ENCODE measurements at regions not wholly inside any gene's neighbourhood (a gene's known extent, or its start where the extent isn't known, plus 50 kb on each side); places are given as distances from the start of the nearest gene placed in this dataset.
"Not testable (repeated sequence)": the region's sequence is repeated elsewhere in the genome, so short reads cannot be mapped to it uniquely, and the experiment has no call there.

DNA sequence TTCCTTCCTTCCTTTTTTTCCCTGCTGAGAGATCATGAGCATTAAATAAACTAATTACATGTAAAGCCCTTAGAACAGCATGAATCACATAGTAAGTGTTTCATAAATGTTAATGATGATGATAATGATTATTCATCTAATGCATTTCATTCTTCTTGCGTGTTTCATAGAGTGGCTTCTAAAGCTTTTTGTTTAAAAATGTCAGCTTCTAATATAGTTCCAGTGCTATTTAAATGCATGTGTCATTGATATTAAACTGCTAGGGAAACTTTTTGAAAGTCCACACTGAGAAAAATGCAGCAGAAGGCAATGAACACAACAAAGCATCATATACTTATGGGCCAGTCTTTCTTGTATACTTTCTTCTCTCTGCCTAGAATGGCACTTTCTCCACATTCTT lies 894.8 kb downstream of the REEP3 start:
- DNase-seq (ENCODE audit: low spot score), result no peak

DNA sequence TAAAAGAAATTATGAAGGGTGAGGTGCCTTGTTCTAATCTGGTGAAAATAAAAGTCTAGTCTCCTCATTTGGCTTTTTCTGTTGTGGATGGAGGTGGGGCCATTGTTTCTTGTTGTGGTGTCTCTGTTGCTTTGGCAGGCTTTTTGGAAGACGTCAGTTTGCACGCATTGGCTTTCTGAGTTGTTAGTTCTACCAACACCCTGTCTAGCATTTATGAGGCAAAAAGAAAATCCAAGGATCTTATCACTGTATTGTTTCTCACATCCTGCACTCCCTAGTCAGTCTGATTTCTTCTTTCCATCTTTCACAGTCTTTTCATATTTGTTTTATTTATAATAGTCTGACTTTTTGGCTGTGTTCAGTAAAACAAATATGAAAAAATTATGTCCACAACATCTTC lies 898.3 kb downstream of the REEP3 start:
- DNase-seq (ENCODE audit: low spot score), result no peak

GRCh38 chr10:64426745-64427144 lies 905.5 kb downstream of the REEP3 start:
- DNase-seq (ENCODE audit: low spot score), result no peak

- DNase-seq (ENCODE audit: low spot score), result no peak
Observed at GRCh38 chr10:64430690-64431323, 909.6 kb downstream of the REEP3 start.

DNA sequence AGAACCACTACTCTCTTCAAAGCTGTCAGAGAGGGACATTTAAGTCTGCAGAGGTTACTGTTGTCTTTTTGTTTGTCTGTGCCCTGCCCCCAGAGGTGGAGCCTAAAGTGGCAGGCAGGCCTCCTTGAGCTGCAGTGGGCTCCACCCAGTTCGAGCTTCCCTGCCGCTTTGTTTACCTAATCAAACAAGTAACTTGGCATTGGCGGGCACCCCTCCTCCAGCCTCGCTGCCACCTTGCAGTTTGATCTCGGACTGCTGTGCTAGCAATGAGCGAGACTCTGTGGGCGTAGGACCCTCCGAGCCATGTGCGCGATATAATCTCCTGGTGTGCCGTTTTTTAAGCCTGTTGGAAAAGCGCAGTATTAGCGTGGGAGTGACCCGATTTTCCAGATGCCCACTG lies 920.7 kb downstream of the REEP3 start:
- DNase-seq (ENCODE audit: low spot score), result not testable (repeated sequence)

DNA sequence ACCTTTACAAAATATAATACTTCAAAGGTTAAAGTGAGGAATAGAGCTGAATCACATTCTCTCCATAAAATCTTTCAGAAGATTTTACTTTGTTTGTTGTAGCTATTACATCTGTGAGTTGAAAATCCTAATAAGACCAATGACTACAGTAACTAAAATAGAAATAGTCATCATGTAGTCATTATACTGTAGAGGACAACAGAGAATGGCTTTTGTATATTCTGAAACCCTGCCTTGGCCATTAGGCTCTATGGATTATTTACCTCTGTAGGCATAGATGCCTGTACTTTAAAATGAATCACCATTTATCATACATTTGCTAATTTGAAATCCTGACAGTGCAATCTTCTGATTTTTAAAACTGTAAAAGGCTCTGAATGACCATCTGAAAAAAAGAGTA lies 923.0 kb downstream of the REEP3 start:
- no peak for DNase-seq (ENCODE audit: low spot score)

- no peak for DNase-seq (ENCODE audit: low spot score)
Observed at GRCh38 chr10:64444564-64444963, 923.4 kb downstream of the REEP3 start.

- DNase-seq (ENCODE audit: low spot score), result no peak
Observed at GRCh38 chr10:64449603-64450002, 928.4 kb downstream of the REEP3 start.

- no peak for DNase-seq (ENCODE audit: low spot score)
Observed at GRCh38 chr10:64450312-64450711, 929.1 kb downstream of the REEP3 start.

- DNase-seq (ENCODE audit: low spot score), result no peak
Observed at GRCh38 chr10:64454962-64455361, 933.8 kb downstream of the REEP3 start.

DNA sequence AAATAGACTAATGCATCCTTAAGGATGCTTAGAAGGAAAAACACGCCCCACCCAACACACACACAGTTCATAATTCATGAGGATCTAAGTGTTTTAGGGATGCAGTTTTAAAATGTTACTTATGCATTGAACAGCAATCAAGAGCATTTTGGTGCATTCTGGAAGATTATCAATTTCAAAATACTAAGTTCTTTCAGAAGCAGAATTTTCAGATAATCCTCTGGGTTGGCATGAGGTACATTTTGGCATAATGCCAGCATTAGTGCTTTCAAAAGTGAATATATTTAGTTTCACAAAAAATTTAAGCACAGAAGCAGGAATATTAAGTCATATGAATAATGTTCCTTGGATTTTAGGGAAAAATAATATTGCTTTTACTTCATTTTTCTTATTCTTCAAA lies 937.1 kb downstream of the REEP3 start:
- no peak for DNase-seq (ENCODE audit: low spot score)

- no peak for DNase-seq (ENCODE audit: low spot score)
Observed at GRCh38 chr10:64463406-64463805, 942.2 kb downstream of the REEP3 start.

- no peak for DNase-seq (ENCODE audit: low spot score)
Observed at GRCh38 chr10:64465653-64466052, 944.5 kb downstream of the REEP3 start.

GRCh38 chr10:64468219-64468618 lies 947.0 kb downstream of the REEP3 start:
- DNase-seq (ENCODE audit: low spot score), result no peak

- DNase-seq (ENCODE audit: low spot score), result no peak
Observed at GRCh38 chr10:64476506-64476905, 955.3 kb downstream of the REEP3 start.

DNA sequence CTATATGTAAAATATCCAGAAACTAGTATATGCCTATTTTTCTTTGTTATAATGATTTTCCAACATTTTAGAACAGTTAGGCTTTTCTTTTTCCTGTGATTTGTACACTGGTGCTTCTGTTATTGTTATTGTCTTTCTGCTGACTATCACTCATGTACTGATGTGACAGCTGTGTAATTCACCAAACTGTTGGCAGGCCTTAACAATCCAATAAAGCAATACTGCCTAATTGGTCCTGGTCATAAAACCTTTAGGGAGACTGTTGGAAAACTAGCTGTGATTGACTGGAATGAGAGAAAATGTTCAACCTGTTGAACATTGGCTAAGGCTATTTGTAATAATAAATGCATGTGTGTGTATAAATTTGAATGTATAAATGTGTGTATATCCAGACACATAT lies 956.6 kb downstream of the REEP3 start:
- no peak for DNase-seq (ENCODE audit: low spot score)

- DNase-seq (ENCODE audit: low spot score), result no peak
Observed at GRCh38 chr10:64484811-64485330, 963.7 kb downstream of the REEP3 start.

- no peak for DNase-seq (ENCODE audit: low spot score)
Observed at GRCh38 chr10:64486149-64486548, 964.9 kb downstream of the REEP3 start.

DNA sequence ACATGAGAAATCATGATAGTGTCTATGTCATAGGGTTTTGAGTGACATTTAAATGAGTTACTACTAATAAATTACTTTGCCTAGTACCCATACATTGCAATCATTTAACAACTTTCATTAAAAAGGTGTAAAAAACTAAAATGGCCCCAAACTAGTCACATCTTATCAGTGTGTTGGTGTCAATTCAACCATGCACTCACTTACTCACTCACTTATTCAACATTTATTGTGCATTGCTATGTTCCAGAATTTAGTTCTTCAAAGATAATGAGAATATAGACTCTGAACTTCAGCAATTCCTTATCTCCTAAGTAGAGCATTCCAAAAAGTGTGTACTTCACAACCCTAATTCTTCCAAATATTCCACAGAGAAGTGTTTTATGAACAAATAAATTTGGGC lies 965.7 kb downstream of the REEP3 start:
- DNase-seq (ENCODE audit: low spot score), result no peak

GRCh38 chr10:64494901-64495300 lies 973.7 kb downstream of the REEP3 start:
- DNase-seq (ENCODE audit: low spot score), result no peak

DNA sequence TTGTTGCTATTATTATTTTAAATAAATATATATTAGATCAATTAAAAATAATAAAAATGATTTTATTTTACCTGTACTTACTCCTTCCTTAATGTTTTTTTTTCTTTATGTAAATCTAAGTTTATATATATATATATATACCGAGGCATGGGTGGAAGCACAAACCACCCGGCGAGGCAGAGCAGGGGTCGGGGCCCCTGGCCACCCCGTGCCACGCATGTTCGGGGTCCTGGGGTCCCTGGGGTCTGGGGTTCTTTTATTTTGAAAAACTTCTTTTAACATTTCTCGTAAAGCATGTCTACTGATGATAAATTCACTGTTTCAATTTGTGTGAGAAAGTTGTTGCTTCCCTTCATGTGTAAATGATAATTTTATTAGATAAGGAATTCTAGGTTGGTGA lies 976.1 kb downstream of the REEP3 start:
- DNase-seq (ENCODE audit: low spot score), result no peak

DNA sequence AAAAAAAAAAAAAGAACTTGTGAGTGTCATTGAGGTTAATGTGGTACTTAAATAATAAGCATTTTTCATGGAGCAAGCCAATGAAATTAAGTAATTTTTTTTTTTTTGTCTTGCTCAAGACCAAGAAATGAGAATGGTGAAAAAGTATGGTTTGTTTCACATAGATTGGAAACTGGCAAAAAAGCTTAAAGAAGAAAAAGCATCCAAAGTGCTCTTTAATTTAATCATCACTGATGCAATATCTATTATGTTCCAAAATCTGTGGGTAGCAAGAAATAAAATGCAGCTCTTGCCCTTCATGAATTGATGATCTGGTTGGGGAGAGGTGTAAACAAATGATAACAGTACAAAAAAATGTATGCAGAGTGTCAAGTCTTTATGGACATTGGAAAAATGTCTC lies 980.6 kb downstream of the REEP3 start:
- DNase-seq (ENCODE audit: low spot score), result no peak

DNA sequence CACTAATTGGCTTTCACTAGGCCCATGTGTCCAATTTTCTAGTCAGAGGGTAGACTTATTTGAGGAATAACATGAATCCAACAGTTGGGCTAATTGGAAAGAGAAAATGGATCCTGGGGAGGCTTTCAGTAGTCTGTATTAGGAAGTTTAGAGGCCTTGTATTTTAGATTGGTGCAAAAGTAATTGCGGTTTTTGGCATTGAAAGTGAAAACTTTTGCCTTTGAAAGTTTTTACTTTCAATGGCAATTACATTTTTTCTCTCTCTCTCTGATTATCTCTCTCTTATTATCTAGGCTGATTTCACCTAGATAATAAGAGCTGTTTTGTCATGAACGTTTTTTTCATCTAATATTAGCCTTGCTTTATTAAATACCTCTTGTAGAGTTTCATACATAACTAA lies 981.7 kb downstream of the REEP3 start:
- no peak for DNase-seq (ENCODE audit: low spot score)

DNA sequence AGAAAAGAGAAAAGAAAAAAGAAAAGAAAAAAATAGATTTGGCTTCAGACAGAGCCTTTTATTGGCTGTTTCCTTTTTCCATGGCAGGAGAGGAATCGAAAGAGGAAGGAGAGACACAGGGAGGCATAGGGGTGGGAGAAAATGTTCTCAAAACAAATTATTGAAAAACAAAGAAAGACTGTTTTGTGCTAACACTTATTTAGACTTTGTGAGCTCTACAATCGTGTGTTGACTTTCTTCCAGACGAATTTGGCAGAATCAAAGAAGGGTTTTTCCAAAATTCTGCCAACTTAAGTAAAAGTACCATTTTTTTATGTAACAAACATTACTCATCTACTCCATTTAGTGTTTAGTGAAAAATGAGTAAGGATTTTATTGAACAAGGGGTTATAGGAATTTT lies 982.2 kb downstream of the REEP3 start:
- no peak for DNase-seq (ENCODE audit: low spot score)

- DNase-seq (ENCODE audit: low spot score), result no peak
Observed at GRCh38 chr10:64505501-64505900, 984.3 kb downstream of the REEP3 start.
